Body of pancreas (tissue), 4 donors: ENCODE measurements at regions not wholly inside any gene's neighbourhood (a gene's known extent, or its start where the extent isn't known, plus 50 kb on each side); places are given as distances from the start of the nearest gene placed in this dataset.

Experiments
- POLR2A ChIP-seq, 3 donors: fragments of 450-650 bp; IDR thresholded peaks; one replicate each; pipeline ENCODE4 v1.6.1; 2016; ENCODE audit warnings: antibody characterized with exemption in 3 of 3, mild to moderate bottlenecking in 2 of 3
- TF ChIP-seq, protein P1 (sequence below), 7 experiments: fragments of 450-650 bp in 4 of 7; fragments of 200-600 bp in 3 of 7; sonication (generic) in 3 of 7; IDR thresholded peaks; one replicate each; pipeline ENCODE4 v1.5.1; 2016 to 2019; ENCODE audit warnings: antibody characterized with exemption in 7 of 7

DNA sequence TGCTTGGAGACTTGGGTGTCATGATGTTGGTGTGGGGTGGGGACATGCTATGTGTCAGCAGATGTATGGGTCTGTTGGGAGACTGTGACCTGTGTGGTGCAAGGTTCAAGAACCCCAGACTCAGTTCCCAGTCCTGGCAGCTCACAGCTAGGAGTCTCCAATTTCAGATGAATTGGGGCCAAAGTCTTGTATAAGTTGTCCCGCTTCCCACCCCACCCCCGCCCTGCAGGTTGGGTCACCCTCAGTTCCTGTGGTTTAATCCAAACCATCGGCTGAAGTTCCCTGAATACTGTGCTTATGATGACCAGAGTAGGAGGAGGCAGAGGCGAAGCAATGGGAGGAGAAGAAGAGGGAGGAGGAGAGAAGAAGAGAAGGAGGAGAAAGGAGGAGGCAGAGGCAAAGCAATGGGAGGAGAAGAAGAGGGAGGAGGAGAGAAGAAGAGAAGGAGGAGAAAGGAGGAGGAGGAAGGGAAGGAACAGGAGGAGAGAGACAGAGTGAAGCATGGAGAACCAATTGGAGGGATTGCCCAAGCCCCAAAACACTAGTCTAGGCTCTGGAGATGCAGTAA lies 112.6 kb downstream of the EFNB1 start:
- TF ChIP-seq, protein P1, sequence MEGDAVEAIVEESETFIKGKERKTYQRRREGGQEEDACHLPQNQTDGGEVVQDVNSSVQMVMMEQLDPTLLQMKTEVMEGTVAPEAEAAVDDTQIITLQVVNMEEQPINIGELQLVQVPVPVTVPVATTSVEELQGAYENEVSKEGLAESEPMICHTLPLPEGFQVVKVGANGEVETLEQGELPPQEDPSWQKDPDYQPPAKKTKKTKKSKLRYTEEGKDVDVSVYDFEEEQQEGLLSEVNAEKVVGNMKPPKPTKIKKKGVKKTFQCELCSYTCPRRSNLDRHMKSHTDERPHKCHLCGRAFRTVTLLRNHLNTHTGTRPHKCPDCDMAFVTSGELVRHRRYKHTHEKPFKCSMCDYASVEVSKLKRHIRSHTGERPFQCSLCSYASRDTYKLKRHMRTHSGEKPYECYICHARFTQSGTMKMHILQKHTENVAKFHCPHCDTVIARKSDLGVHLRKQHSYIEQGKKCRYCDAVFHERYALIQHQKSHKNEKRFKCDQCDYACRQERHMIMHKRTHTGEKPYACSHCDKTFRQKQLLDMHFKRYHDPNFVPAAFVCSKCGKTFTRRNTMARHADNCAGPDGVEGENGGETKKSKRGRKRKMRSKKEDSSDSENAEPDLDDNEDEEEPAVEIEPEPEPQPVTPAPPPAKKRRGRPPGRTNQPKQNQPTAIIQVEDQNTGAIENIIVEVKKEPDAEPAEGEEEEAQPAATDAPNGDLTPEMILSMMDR (IDR thresholded peaks at IDR 0.05): no peak
- no peak for TF ChIP-seq POLR2A (IDR thresholded peaks at IDR 0.05)
